Stimulated activated CD4-positive, alpha-beta T cell treated with anti-CD3 and anti-CD28 coated beads, Interleukin-4, amount 100 ng/mL, for 4 hours (primary cell): ENCODE measurements at regions not wholly inside any gene's neighbourhood (a gene's known extent, or its start where the extent isn't known, plus 50 kb on each side); places are given as distances from the start of the nearest gene placed in this dataset.
"Not testable (repeated sequence)": the region's sequence is repeated elsewhere in the genome, so short reads cannot be mapped to it uniquely, and the experiment has no call there.

ENCODE experiments used
- DNase-seq, 2 experiments: peaks; one replicate each; pipeline ENCODE4 v3.0.0-alpha.2; 2020

DNA sequence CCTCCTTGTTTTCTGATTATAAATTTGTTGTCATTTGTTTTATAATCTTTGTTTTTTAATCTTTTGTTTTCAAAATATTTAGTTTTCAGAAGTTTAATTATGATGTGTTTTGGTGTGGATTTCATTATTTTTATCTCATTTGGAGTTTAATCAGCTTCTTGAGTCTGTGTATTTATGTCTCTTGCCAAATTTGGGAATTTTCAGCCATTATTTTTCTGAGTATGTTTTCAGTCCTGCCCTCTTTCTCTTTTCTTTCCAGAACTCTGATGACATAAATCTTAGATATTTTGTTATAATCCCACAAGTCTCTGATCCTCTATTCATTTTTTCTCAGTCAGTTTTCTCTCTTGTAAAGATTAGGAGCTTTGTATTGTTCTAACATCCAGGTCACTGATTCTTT is 89.8 kb downstream of the RHOU start:
- DNase-seq, result no peak

DNA sequence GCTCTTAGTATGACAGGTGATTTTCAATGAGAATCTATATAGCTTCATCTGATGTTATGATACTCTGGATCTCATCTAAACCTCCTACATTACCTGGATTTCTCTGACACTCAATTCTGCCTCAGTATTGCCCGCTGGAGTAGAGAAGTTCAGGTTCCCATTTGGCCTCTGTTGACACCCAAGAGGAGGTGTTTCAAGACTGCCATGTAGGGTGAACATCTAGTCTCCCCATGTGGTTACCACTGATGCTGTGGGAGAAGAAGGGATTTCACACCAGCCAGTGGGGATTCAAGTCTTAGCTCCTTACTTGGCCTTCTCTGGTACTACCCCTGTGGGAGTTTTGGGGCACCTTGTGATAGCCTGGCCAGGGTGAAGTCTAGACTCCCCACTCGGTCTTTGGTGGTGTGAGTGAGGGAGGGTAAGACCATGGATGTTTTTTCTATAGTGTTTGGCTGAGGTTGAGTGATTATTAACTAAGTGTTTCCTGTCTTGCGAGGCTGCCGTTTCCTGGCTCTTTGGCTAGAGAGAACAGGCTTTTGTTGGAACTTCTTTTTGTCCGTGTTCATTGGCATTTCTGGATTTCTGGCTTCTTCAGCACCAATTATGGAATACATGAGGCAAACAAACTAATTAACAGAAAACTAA is 90.7 kb downstream of the RHOU start:
- no peak for DNase-seq

DNA sequence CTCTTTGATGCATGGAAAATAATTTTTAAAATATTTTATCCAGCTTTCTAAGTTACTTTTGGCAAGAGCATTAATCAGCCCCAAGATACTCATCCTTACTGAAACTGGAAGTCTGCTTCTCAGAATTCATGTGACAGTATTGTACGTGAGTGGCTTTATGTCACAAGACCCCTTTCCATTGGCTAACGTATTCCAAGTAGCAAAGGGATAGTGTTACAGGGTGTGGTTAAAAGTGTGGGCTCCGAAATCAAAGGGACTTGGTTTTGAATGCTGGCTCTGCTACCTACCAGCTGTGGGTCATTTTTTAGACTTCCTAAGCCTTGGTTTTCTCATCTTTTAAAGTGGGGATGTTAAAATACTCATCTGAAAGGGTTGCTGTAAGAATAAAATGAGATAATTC is 91.7 kb downstream of the RHOU start:
- no peak for DNase-seq

DNA sequence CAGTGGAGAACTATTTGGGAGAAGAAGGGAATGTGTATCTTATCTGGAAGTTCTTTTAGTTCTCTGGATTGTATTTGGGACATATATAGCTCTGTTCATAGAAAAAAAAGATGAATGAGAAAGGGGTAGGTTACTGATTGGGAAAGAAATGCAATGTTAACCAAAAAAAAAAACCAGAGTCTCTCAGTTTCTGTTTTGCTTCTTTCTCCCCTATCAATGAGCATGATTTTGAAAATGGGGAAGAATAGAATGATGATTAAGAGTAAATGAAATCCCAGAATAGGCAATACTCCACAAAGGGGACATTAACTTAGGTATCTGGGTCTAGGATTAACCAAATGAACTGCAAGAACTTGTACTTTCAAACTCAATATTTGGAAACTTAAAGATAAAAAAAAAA is 92.9 kb downstream of the RHOU start:
- DNase-seq, result no peak

DNA sequence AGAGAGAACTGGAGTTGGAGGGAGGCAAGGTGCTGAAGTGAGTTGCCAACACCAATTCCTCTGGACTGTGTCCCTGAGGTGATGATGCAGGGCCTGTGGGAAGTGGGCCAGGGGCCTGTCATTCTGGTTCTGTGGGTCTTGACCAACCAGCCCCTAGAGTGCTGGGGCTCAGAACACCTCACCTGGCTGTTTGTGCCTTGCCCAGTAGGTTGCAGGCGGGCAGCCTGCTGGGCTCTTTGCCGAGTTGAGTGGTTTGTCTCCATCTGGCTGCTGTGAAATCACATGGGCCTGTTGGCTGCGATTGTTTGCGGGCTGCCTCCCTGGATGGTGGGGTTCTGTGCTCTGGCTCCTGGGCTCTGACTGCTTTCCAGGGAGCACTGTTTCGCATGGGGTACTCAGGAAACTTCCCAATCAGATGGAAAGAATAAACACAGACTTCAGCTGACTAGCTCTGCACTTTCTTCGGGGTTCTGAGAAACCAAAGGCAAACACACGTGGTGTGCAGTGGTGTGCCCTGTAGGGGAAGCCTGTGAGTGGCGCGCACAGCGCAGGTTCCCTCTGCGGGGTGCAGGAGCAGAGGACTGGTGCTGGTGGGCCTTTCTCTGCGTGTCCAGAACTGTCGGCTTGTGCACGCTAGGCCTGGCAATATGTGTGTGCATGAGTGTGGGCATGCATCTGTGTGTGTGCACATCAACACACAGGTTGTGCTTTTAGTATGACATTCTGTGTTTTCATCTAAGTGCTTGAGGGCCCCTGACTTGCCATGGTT is 95.1 kb downstream of the RHOU start:
- no peak for DNase-seq

DNA sequence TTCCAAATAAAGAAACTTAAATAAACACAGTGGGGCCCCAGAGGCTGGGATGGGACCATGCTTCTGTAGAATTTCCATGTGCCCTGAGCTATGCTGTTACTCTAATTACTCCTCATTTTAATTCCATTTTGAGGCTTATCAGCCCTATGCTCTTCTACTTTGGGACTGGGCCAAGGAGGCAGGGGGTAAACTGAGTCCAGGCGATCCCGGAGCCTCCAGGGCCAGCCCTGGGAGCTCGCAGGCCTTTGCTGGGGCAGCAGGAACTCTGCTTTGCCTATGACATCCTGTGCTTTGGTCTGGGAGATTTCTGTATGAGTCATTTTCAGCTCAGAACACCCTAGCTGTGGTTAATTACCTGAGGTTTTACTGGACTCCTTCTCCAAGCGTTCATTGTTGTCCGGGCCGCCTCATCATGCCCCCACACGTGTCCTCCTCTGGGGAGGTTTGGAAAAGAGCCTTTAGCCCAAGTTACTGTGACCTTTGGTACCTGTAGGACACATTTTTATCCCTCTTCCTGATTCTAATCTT is 95.7 kb downstream of the RHOU start:
- no peak for DNase-seq

DNA sequence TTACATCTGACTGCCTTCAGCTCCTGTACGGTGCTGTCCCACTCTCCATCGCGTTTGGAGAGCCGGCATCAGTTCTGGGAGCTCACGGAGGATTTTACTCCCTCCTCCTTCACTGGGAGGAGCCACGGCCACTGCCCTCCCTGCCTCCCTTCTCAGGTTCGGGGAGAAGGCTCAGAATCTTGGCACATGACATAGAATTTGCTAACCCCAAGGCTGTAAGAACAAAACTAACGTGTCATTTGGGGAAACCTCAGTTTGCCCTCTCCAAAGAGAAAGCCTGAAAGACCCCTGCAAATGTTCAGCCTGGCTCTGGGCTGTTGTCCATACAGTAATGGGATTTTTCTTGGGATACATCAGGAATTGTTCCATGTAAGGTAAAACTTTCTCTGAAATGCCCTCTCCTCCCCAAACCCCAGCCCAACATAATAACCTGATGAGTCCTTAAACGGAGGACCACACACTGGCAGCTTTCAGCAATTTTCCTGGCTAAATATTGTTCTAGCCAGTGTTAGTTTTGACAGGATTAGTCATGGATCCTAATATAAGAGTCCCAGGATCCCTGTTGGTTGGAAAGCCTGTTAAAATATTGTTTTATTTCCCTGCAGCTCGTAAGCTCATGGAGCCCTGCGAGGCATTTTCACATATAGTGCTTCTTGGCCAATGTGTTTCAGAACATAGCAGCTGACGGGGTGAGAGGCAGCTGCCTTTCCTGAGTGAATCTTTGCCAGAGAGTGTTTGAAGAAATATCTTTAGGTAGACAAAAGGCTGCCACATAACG is 98.8 kb downstream of the RHOU start:
- DNase-seq, result no peak

DNA sequence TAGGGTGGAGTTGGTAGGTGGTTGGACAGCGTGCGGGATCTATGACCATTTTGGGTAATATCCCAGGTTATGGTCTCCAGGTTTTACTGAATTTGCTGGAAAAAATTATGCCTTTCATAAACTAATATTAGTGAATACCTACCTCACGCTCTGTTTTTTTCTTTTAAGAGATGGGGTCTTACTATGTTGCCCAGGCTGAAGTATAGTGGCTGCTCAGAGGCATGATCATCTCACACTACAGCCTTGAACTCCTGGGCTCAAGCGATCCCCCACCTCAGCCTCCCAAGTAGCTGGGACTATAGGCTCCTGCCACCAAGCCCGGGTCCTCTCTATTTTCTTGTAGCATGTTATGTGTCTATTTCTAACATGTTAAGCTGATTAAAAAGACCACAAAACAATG is 100.2 kb downstream of the RHOU start:
- no peak for DNase-seq

DNA sequence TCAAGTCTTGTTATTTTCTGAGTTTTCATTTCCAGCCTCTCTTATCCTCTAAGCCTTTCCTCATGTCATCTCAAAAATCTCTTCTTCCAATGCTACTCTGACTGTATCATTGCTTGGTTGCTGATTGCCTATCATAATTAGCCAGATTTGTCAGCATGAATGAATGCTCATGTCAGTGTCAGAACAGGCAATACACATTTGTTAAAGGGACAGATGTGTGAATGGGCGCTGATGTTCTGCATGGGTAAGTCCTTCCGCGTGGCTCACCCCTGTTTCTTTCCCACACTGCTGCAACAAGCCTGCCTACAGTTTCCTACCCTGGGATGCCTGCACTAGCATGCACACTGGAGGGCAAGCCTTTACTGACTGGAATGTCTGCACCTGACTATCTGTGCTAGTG is 100.6 kb downstream of the RHOU start:
- DNase-seq, result no peak

DNA sequence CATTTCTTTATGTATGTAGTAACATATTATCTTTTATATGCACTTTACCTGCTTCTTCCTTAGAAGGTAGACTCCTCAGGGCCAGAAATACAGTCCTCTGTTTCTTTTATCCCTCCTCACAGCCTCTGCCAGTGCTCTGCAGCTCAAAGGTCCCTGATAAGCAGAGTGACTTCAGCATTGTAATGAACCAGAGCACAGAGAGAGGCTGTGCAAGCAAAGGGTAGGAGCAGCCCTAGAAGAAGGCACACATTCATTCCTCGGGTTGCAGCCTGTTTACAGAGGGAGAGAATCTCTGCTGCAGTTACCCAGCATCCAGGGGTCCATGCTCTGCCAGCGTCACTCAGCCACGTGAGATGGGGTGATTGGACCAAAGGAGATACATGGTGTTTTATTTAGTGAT is 101.1 kb downstream of the RHOU start:
- DNase-seq, result no peak

DNA sequence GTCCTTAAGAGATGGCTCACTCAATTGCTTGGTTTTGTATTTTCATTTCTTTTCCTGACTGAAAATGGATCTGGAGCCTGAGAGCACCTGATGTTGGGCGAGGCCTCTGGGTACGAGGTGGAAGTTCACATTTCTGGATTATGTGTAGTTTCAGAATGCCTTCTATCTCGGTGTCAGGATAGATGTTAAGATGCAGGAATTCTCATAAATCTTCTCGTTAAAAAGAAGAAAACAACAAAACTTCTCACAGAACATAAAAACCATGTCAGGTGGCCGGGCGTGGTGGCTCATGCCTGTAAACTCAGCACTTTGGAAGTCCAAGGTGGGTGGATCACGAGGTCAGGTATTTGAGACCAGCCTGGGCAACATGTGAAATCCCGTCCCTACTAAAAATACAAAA is 101.8 kb downstream of the RHOU start:
- DNase-seq, result no peak

DNA sequence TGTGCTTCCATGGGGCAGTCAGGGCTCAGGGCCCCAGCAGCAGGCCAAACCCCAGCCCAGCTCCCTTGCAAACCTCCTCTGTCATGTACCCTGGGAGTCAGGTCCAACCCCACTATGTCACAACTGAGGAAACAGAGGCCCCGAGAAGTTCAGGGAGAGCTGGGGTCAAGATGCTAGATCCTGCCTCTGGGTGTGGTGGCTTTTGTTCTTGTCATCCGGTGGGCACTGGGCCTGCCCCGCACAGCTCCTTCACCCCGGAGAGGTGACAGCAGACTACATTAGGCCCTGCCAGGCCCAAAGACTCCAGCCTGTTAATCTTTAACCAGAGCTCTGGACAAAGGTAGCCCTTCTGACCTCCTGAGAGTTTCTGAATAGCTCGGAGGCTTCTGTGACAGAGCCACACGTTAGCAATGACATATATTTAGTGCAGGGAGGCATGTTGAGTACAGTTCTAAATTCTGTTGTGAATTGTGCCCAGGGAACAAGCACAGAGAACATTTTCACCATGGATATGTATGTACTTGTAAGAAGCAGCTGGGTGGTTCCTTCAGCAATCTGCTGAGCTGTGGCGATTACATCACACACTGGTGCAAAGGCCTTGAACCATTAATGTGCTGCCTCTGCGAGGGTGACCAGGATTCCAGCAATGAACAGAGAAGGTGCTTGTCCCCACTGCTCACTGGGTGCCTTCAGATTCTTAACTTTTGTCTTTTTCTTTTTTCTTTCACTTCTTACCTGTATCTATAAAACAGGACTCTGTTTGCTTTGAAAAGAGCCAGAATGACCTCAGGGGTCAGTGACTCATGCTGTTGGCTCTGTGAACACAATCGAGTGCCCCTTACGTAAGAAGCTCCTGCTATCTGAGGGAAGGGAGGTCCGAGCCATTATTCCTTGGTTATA is 102.8 kb downstream of the RHOU start:
- DNase-seq, result no peak

DNA sequence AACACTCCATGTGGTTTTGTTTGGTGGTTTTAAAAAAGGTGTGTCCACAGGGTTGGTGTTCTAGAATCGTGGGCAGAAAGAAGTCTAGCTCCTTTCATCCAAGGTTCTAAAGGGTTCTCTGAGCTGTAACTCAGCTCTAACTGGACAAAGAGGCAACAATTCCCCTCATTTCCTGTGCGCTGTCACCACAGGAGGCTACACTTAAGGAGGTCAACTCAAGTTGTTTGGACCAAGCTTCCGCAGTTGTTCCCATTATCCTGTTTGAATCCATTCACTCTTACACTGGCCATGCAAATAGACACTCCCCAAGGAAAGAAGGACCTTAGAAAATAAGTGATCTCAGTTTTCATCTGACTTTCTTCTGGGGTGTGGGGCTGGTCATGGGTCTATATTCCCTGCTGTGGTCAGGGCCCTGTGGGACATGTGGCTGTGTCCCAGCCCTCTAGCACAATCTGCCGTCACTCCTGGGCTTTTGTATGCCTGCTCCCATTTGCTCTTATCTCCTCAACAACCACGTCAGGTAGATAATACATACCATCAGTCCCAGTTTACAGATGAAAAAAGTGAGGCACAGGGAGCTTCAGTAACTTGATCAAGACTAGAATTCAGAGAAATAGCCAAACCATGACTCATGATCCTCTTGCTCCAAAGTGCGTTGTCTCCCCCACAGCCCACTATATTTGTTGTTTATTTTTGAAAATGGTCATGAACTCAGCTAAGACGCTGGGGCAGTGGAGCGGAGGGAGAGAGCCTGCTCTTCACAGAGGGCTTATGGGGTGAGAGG is 103.6 kb downstream of the RHOU start:
- no peak for DNase-seq

DNA sequence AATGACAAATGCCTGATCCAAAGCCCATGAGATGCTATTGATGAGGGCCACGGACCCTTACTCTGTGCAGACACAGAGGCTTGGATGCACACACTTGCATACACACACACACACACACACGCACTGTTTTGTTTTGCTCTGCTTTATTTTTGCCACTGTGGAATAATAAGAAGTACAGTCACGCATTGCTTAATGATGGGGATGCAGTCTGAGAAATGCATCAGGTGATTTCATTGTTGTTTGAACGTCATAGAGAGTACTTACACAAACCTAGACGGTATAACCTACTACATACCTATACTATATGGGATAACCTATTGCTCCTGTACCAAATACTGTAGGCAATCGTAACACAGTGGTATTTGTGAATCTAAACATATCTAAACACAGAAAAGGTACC is 104.4 kb downstream of the RHOU start:
- DNase-seq, result no peak

DNA sequence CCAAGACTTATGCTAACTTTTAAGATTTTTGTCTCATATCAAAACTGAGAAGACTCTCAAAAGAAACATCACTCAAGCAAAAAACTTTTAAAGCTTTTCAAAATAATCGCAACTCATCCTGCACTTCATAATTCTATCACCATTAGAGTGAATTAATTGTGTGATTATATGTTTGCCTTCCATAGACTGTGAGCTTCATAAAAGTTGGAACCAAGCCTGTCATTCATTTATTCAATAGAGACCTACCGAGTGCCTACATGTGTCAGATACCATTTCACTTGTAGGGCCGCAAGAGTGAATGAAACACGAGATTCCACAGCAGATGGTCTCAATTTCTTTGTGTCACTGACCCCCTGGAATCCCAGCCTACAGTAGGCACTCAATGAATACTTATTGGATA is 106.4 kb downstream of the RHOU start:
- DNase-seq, result no peak

DNA sequence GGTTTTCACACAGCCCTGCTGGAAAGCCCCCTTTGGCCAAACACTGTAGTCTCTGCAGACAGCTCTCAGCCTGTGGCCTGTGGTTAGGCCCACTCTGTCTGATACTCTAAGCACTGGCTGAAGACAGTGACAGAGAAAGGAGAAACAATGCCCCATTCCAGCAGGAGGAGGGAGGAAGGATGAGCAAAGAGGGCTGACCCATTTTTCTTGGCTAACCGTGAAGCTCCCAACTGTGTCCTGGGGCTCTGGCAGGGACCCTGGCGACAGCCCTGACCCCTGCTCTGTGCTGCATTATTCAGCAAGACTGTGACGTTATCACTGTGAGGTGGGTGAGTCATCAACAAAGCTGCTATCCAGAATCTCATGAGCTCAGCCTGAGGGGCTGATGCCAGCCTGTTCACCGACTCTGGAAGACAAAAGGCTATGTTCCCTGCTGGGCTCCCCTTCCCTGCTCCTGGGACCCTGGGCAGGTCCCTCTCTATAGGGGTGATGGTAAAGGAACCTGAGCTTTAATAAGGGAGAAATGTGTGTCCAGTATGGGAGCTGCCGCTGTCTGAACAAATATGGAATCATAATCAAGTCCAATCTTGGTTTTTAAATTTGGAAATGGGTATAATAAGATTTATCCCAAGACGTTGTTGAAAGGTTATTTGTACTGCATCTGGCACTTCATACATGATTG is 107.0 kb downstream of the RHOU start:
- no peak for DNase-seq

DNA sequence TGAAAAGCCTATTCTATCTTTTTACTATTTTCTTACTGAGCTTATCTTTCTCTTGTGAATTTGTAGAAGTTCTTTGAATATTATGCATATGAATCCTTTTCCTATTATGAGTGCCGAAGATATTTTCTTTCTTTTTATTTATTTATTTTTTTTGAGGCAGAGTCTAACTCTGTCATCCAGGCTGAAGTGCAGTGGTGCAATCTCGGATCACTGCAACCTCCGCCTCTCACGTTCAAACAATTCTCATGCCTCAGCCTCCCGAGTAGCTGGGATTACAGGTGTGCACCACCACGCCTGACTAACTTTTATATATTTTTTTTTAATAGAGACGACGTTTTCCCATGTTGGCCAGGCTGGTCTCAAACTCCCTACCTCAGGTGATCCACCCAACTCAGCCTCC is 109.8 kb downstream of the RHOU start:
- DNase-seq, result no peak

DNA sequence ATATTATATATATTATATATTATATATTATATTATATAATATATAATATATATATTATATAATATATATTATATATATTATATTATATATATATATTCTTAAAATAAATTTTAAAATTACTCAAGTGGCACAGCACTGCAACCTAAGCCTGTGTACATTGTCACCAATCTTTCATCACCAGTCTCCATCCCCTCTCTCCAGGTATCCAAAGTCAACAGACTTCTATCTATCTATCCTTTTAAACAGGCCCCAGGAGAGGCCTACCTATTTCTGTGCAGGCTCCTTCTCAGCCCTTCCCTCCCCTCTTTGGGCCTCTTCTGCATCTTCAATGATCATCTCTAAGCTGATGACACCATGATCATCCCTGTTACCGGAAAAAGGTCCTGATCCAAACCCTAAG is 111.7 kb downstream of the RHOU start:
- DNase-seq, result no peak

DNA sequence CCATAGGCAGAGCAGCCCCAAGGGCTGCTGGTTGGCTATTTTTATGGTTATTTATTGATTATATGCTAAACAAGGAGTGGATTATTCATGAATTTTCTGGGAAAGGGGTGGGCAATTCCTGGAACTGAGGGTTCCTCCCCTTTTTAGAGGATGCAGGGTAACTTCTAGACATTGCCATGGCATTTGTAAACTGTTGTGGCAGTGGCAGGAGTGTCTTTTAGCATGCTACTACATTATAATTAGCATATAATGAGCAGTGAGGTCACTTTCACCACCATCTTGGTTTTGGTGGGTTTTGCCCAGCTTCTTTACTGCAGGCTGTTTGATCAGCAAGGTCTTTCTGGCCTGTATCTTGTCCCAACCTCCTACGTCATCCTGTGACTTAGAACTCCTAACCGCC is 112.2 kb downstream of the RHOU start:
- DNase-seq, result not testable (repeated sequence)

DNA sequence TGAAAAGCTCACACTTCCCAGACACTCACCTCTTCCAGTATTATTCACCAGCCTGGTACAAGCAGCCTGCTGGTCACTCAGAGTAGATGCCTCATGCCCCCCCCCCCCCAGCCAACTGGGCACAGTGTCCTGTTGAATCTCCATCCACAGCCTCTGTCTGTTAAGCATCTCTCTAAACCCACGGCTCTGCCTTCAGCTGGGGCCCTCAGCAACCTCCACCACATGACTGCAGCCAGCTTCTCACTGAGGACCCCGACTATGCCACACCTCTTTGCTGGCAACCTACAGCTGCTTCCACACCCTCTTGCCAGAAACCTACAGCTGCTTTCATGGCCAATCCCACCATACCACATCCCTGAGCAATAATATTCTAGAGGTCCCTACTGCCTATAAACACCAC is 113.1 kb downstream of the RHOU start:
- no peak for DNase-seq

DNA sequence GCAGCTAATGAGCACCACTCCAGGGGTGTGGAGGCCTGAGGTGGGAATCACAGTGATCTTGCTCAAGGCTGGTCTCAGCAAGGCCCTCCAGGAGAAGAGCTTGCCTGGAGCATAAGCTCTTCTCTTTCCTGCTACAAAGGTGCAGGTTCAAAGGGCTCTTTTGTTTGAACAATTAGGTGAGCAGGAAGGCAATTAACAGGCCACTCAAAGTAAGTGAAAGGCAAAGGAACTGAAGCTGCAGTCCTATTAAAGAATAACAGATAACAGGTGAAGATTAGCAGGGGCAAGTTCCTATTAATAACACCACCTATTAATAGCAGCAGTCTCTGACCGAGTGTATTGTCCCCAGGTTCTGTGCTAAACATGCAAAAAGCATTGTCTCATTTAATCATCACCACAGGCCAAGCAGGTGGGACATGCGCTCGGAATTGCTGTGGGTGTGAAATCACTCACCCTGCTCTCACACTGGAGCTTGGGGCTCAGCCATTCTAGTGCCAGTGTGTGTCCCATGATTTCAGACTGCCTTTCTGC is 113.8 kb downstream of the RHOU start:
- no peak for DNase-seq
